Stimulated activated CD8-positive, alpha-beta memory T cell treated with anti-CD3 and anti-CD28 coated beads, Interleukin-4, amount 100 ng/mL, for 1 hour (primary cell): ENCODE measurements at regions not wholly inside any gene's neighbourhood (a gene's known extent, or its start where the extent isn't known, plus 50 kb on each side); places are given as distances from the start of the nearest gene placed in this dataset.

Source experiments
- DNase-seq, 2 donors: peaks; one replicate each; pipeline ENCODE4 v3.0.0-alpha.2; 2020; ENCODE audit warnings: low read depth in 2 of 2, low spot score in 1 of 2

GRCh38 chr2:180101846-180102245, 94.7 kb upstream of the CWC22 start:
- DNase-seq, result no peak

- no peak for DNase-seq
Observed at GRCh38 chr2:180099308-180099707, 92.2 kb upstream of the CWC22 start.

- DNase-seq, result no peak
Observed at GRCh38 chr2:180085144-180085543, 78.0 kb upstream of the CWC22 start.

- no peak for DNase-seq
Observed at GRCh38 chr2:180077295-180077906, 70.3 kb upstream of the CWC22 start.

GRCh38 chr2:180075870-180076269, 68.8 kb upstream of the CWC22 start:
- no peak for DNase-seq

GRCh38 chr2:180071797-180072196, 64.7 kb upstream of the CWC22 start:
- DNase-seq, result no peak

- no peak for DNase-seq
Observed at GRCh38 chr2:180063494-180064092, 56.5 kb upstream of the CWC22 start.

- DNase-seq, result no peak
Observed at GRCh38 chr2:180062178-180062577, 55.1 kb upstream of the CWC22 start.

GRCh38 chr2:180061546-180061945, 54.4 kb upstream of the CWC22 start:
- no peak for DNase-seq

GRCh38 chr2:180061085-180061484, 54.0 kb upstream of the CWC22 start:
- DNase-seq, result no peak

- no peak for DNase-seq
Observed at GRCh38 chr2:180058993-180059392, 51.9 kb upstream of the CWC22 start.

- DNase-seq, result no peak
Observed at GRCh38 chr2:180057706-180058412, 50.8 kb upstream of the CWC22 start.
